Esophagus muscularis mucosa (tissue), 4 donors: ENCODE measurements at regions not wholly inside any gene's neighbourhood (a gene's known extent, or its start where the extent isn't known, plus 50 kb on each side); places are given as distances from the start of the nearest gene placed in this dataset.

Experiments used
- DNase-seq: peaks from one replicate; pipeline ENCODE4 v3.0.0-alpha.2; 2017; ENCODE audit errors: extremely low spot score
- H3K27ac ChIP-seq, 4 donors: fragments of 200-600 bp; sonication (generic); replicated peaks in 1 of 4; 1 replicate in 3 of 4; 2 replicates in 1 of 4; pipeline ENCODE4 v1.5.1; 2016 to 2019; ENCODE audit warnings: mild to moderate bottlenecking in 1 of 4
- H3K27me3 ChIP-seq, 4 donors: fragments of 200-600 bp; sonication (generic); one replicate each; pipeline versions ENCODE4 v1.5.1 to v1.6.0; 2016 to 2019
- H3K36me3 ChIP-seq, 4 donors: fragments of 200-600 bp; sonication (generic); one replicate each; pipeline ENCODE4 v1.5.1; 2016 to 2019
- H3K4me1 ChIP-seq, 4 donors: fragments of 200-600 bp; sonication (generic); one replicate each; pipeline ENCODE4 v1.5.1; 2016 to 2019
- H3K4me3 ChIP-seq, 4 donors: fragments of 200-600 bp; sonication (generic); 1 replicate in 2 of 4; 2 replicates in 2 of 4; pipeline ENCODE4 v1.5.1; 2016 to 2019; ENCODE audit warnings: mild to moderate bottlenecking in 4 of 4, moderate library complexity in 1 of 4
- H3K9me3 ChIP-seq, 4 donors: fragments of 200-600 bp; sonication (generic); 1 replicate in 3 of 4; 2 replicates in 1 of 4; pipeline ENCODE4 v1.5.1; 2016 to 2019
- CTCF ChIP-seq, 3 experiments: fragments of 200-600 bp in 2 of 3; fragments of 450-650 bp in 1 of 3; sonication (generic) in 2 of 3; IDR thresholded peaks; one replicate each; pipeline ENCODE4 v1.5.1; 2017 to 2019; ENCODE audit warnings: antibody characterized with exemption in 3 of 3, mild to moderate bottlenecking in 2 of 3, moderate library complexity in 1 of 3
- EP300 ChIP-seq: sonication (generic); formaldehyde crosslinking; IDR thresholded peaks from one replicate; pipeline ENCODE4 v1.6.1; 2017; ENCODE audit warnings: antibody characterized with exemption
- POLR2A ChIP-seq: fragments of 450-650 bp; IDR thresholded peaks from one replicate; pipeline ENCODE4 v1.6.1; 2017; ENCODE audit warnings: antibody characterized with exemption, moderate library complexity, mild to moderate bottlenecking, low read depth
- POLR2AphosphoS5 ChIP-seq, 2 donors: sonication (generic); formaldehyde crosslinking; IDR thresholded peaks; one replicate each; pipeline ENCODE4 v1.6.1; 2017; ENCODE audit warnings: antibody characterized with exemption in 2 of 2
- WGBS: methylation state at CpG from one replicate; pipeline ENCODE4 v1.1.5; 2018; 5-methylcytosine and 5-hydroxymethylcytosine counted together
- intact Hi-C: fragments of 100-400 bp; cut with DNase I; formaldehyde crosslinking; loops from one replicate; pipeline ENCODE4 v1.15.1; 2023

- Histone ChIP-seq H3K27ac (no peak overlapping the region), H3K27me3 (no peaks in the 10 kb centered on the region), H3K9me3 (no peaks in the 10 kb centered on the region), H3K4me1 (no peaks in the 10 kb centered on the region), H3K36me3 (no peaks in the 10 kb centered on the region), H3K4me3 (no peak overlapping the region)
- no peak for DNase-seq
- 73% methylated on average over 5 of the region's 5 CpGs for WGBS
- intact Hi-C loops = no loop called here
- TF ChIP-seq POLR2AphosphoS5 (IDR thresholded peaks at IDR 0.05) (no peak), EP300 (no peak), CTCF (IDR thresholded peaks at IDR 0.05) (no peak), POLR2A (no peak)
Measured at GRCh38 chr7:19210893-19211413, 65.7 kb upstream of the FERD3L start.

DNA sequence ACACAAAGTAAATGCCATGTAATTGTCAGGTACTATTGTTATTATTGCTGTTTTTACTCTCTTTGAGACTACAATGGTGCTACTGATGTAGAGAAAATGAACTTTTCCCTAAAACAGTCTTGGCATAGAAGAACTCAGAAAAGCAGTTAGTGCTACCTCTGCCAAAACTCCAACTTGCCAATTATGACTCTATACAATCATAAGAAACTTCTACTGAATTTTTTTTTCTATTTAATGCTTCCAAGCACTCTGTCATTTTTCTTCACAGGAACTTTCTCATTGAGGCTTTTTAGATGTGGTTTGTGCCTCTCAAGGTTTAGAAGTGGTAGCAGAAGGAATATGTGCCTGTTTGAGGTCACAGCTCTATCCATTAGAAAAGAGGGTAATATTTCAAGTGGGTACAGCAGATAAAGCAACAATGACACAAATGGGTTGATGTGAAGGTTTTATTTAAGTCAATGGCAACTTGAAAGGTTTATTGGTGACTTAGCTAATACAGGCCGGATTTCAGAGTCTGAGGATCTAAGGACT, 64.0 kb upstream of the FERD3L start:
- Histone ChIP-seq H3K9me3 (no peaks in the 10 kb centered on the region), H3K27ac (no peak overlapping the region), H3K4me1 (no peaks in the 10 kb centered on the region), H3K36me3 (no peaks in the 10 kb centered on the region), H3K4me3 (no peak overlapping the region), H3K27me3 (no peaks in the 10 kb centered on the region)
- WGBS = 96% methylated on average over 1 of the region's 1 CpG
- intact Hi-C loops = no loop called here
- DNase-seq = no peak
- TF ChIP-seq POLR2A (no peak), POLR2AphosphoS5 (IDR thresholded peaks at IDR 0.05) (no peak), CTCF (IDR thresholded peaks at IDR 0.05) (no peak), EP300 (no peak)

- Histone ChIP-seq H3K4me3 (no peak overlapping the region), H3K9me3 (no peaks in the 10 kb centered on the region), H3K36me3 (no peaks in the 10 kb centered on the region), H3K27me3 (no peaks in the 10 kb centered on the region), H3K4me1 (no peaks in the 10 kb centered on the region), H3K27ac (no peak overlapping the region)
- intact Hi-C loops = no loop called here
- 65% methylated on average over 4 of the region's 4 CpGs for WGBS
- no peak for DNase-seq
- no peak for TF ChIP-seq POLR2AphosphoS5 (IDR thresholded peaks at IDR 0.05)
- no peak for TF ChIP-seq EP300
- TF ChIP-seq POLR2A = no peak
- TF ChIP-seq CTCF (IDR thresholded peaks at IDR 0.05) = no peak
Measured at GRCh38 chr7:19206721-19207120, 61.5 kb upstream of the FERD3L start.

- TF ChIP-seq CTCF (IDR thresholded peaks at IDR 0.05) (no peak), POLR2AphosphoS5 (IDR thresholded peaks at IDR 0.05) (no peak), POLR2A (no peak), EP300 (no peak)
- Histone ChIP-seq H3K9me3 (no peaks in the 10 kb centered on the region), H3K27me3 (no peaks in the 10 kb centered on the region), H3K4me3 (no peak overlapping the region), H3K27ac (no peak overlapping the region), H3K36me3 (no peaks in the 10 kb centered on the region), H3K4me1 (no peaks in the 10 kb centered on the region)
- intact Hi-C loops = no loop called here
- no peak for DNase-seq
- 82% methylated on average over 4 of the region's 4 CpGs for WGBS
Measured at GRCh38 chr7:19203686-19204085, 58.5 kb upstream of the FERD3L start.

- no peak overlapping the region for H3K4me3 ChIP-seq
- no peaks in the 10 kb centered on the region for H3K4me1 ChIP-seq
- 39% methylated on average over 2 of the region's 2 CpGs for WGBS
- no peak for DNase-seq
- intact Hi-C loops = no loop called here
- H3K27me3 ChIP-seq = no peaks in the 10 kb centered on the region
- H3K36me3 ChIP-seq = no peaks in the 10 kb centered on the region
- no peak overlapping the region for H3K27ac ChIP-seq
- TF ChIP-seq POLR2AphosphoS5 (IDR thresholded peaks at IDR 0.05) (no peak), CTCF (IDR thresholded peaks at IDR 0.05) (no peak), EP300 (no peak), POLR2A (no peak)
- H3K9me3 ChIP-seq = no peaks in the 10 kb centered on the region
Measured at GRCh38 chr7:19202599-19202998, 57.4 kb upstream of the FERD3L start.
